GM18867 (cell line): ENCODE measurements at regions not wholly inside any gene's neighbourhood (a gene's known extent, or its start where the extent isn't known, plus 50 kb on each side); places are given as distances from the start of the nearest gene placed in this dataset.

Experiments used
- ATAC-seq: cut with Tn5 transposase; IDR thresholded peaks from one replicate; pipeline ENCODE4 v1.9.1; 2021; ENCODE audit warnings: mild to moderate bottlenecking, moderate library complexity; ENCODE audit not compliant: unreplicated experiment

GRCh38 chr12:85352016-85352415 lies 72.0 kb downstream of the ALX1 start:
- ATAC-seq, result no peak

GRCh38 chr12:85356596-85357385 lies 76.8 kb downstream of the ALX1 start:
- ATAC-seq, result no peak

GRCh38 chr12:85357609-85358008 lies 77.6 kb downstream of the ALX1 start:
- ATAC-seq, result no peak

- ATAC-seq, result no peak
These were observed 78.7 kb downstream of the ALX1 start for GRCh38 chr12:85358715-85359114.

- ATAC-seq, result no peak
These were observed 83.6 kb downstream of the ALX1 start for GRCh38 chr12:85363382-85364190.

GRCh38 chr12:85367936-85368335 lies 87.9 kb downstream of the ALX1 start:
- ATAC-seq, result no peak

GRCh38 chr12:85369365-85370154 lies 89.5 kb downstream of the ALX1 start:
- no peak for ATAC-seq

- no peak for ATAC-seq
These were observed 93.0 kb downstream of the ALX1 start for GRCh38 chr12:85373045-85373444.

GRCh38 chr12:85374981-85375380 lies 95.0 kb downstream of the ALX1 start:
- no peak for ATAC-seq

- ATAC-seq, result no peak
These were observed 105.4 kb downstream of the ALX1 start for GRCh38 chr12:85385406-85385805.

- ATAC-seq, result no peak
These were observed 110.2 kb downstream of the ALX1 start for GRCh38 chr12:85390266-85390665.

GRCh38 chr12:85392508-85392907 lies 112.5 kb downstream of the ALX1 start:
- ATAC-seq, result no peak

- no peak for ATAC-seq
These were observed 113.6 kb downstream of the ALX1 start for GRCh38 chr12:85393606-85394005.

- no peak for ATAC-seq
These were observed 114.0 kb downstream of the ALX1 start for GRCh38 chr12:85394065-85394464.

- ATAC-seq, result no peak
These were observed 114.8 kb downstream of the ALX1 start for GRCh38 chr12:85394809-85395208.

- no peak for ATAC-seq
These were observed 125.2 kb downstream of the ALX1 start for GRCh38 chr12:85405262-85405661.

GRCh38 chr12:85405781-85406522 lies 125.9 kb downstream of the ALX1 start:
- no peak for ATAC-seq

GRCh38 chr12:85413266-85413665 lies 133.2 kb downstream of the ALX1 start:
- no peak for ATAC-seq

- ATAC-seq, result no peak
These were observed 142.7 kb downstream of the ALX1 start for GRCh38 chr12:85422762-85423161.

GRCh38 chr12:85423947-85424346 lies 143.9 kb downstream of the ALX1 start:
- ATAC-seq, result peak; percentile 42
